Sigmoid colon (tissue), 6 donors: ENCODE measurements at regions not wholly inside any gene's neighbourhood (a gene's known extent, or its start where the extent isn't known, plus 50 kb on each side); places are given as distances from the start of the nearest gene placed in this dataset.

Source experiments
- DNase-seq: peaks from one replicate; pipeline ENCODE4 v3.0.0-alpha.2; 2019
- H3K27ac ChIP-seq, 4 donors: fragments of 200-600 bp; sonication (generic); one replicate each; pipeline ENCODE4 v1.5.1; 2016 to 2019; ENCODE audit warnings: mild to moderate bottlenecking in 1 of 4
- H3K27me3 ChIP-seq, 3 donors: fragments of 200-600 bp; sonication (generic); one replicate each; pipeline ENCODE4 v1.5.1; 2019; ENCODE audit warnings: mild to moderate bottlenecking in 1 of 3
- H3K36me3 ChIP-seq, 4 donors: fragments of 200-600 bp; sonication (generic); one replicate each; pipeline ENCODE4 v1.5.1; 2016 to 2019
- H3K4me1 ChIP-seq, 4 donors: fragments of 200-600 bp; sonication (generic); one replicate each; pipeline ENCODE4 v1.5.1; 2017 to 2019
- H3K4me3 ChIP-seq, 4 donors: fragments of 200-600 bp; sonication (generic); one replicate each; pipeline ENCODE4 v1.5.1; 2017 to 2019; ENCODE audit warnings: mild to moderate bottlenecking in 2 of 4, moderate library complexity in 1 of 4
- H3K9me3 ChIP-seq, 4 donors: fragments of 200-600 bp in 3 of 4; sonication (generic) in 3 of 4; one replicate each; pipeline versions ENCODE4 v1.5.1 to v1.6.1; 2013 to 2019
- EP300 ChIP-seq, 4 donors: sonication (generic); formaldehyde crosslinking; IDR thresholded peaks; one replicate each; pipeline ENCODE4 v1.6.1; 2017; ENCODE audit warnings: antibody characterized with exemption in 4 of 4
- POLR2A ChIP-seq, 2 donors: fragments of 450-650 bp; IDR thresholded peaks; one replicate each; pipeline ENCODE4 v1.6.1; 2016; ENCODE audit warnings: antibody characterized with exemption in 2 of 2, mild to moderate bottlenecking in 2 of 2, moderate library complexity in 2 of 2
- POLR2AphosphoS5 ChIP-seq, 4 donors: sonication (generic); formaldehyde crosslinking; IDR thresholded peaks; one replicate each; pipeline ENCODE4 v1.6.1; 2017; ENCODE audit warnings: antibody characterized with exemption in 4 of 4
- WGBS, 2 donors: extraction: QIAGEN DNeasy Blood & Tissue Kit; methylation state at CpG; one replicate each; pipeline ENCODE4 v1.1.7; 2013; 5-methylcytosine and 5-hydroxymethylcytosine counted together
- intact Hi-C: fragments of 100-400 bp; cut with DNase I; formaldehyde crosslinking; loops from one replicate; pipeline ENCODE4 v1.15.1; 2023
- TF ChIP-seq, protein P1 (sequence below), 4 experiments: fragments of 450-650 bp in 3 of 4; fragments of 200-600 bp in 1 of 4; IDR thresholded peaks; one replicate each; pipeline ENCODE4 v1.5.1; 2016 to 2019; ENCODE audit warnings: antibody characterized with exemption in 4 of 4, mild to moderate bottlenecking in 3 of 4, moderate library complexity in 2 of 4
- donor health status: healthy with polysubstance abuse.
- donor health status: healthy.

GRCh38 chr2:118351796-118352195 is 263.5 kb downstream of the INSIG2 start:
- intact Hi-C loops, result no loop called here
- whole genome bisulfite sequencing, 2 donors, result 66 to 71% methylated on average over 2 of the region's 2 CpGs

DNA sequence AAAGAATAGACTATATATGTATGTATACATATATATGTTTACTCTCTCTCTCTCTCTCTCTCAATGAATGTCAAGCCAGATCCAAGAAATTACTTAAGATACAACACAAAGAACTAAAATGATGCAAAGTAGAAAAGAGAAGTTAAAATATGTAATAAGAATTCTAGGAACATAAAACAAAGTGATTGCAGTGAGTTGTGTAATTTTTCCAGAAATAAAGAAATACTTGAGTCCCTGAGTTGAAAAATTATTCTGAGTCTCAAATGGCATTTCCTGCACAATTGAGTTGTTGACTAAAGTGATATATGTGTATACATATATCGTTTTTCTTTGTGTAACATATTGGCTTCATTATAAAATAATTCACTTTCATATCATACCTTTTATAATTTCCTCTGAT is 262.4 kb downstream of the INSIG2 start:
- Histone ChIP-seq H3K9me3 (no peaks in the 10 kb centered on the region), H3K36me3 (no peaks in the 10 kb centered on the region), H3K4me1 (no peaks in the 10 kb centered on the region), H3K27ac (no peak overlapping the region), H3K4me3 (no peak overlapping the region), H3K27me3 (no peaks in the 10 kb centered on the region)
- WGBS, 2 donors, result 55 to 64% methylated on average over 1 of the region's 1 CpG
- DNase-seq, result no peak
- TF ChIP-seq POLR2A (IDR thresholded peaks at IDR 0.05), result no peak
- TF ChIP-seq EP300 (IDR thresholded peaks at IDR 0.05), result no peak
- no peak for TF ChIP-seq POLR2AphosphoS5 (IDR thresholded peaks at IDR 0.05)
- TF ChIP-seq, protein P1, sequence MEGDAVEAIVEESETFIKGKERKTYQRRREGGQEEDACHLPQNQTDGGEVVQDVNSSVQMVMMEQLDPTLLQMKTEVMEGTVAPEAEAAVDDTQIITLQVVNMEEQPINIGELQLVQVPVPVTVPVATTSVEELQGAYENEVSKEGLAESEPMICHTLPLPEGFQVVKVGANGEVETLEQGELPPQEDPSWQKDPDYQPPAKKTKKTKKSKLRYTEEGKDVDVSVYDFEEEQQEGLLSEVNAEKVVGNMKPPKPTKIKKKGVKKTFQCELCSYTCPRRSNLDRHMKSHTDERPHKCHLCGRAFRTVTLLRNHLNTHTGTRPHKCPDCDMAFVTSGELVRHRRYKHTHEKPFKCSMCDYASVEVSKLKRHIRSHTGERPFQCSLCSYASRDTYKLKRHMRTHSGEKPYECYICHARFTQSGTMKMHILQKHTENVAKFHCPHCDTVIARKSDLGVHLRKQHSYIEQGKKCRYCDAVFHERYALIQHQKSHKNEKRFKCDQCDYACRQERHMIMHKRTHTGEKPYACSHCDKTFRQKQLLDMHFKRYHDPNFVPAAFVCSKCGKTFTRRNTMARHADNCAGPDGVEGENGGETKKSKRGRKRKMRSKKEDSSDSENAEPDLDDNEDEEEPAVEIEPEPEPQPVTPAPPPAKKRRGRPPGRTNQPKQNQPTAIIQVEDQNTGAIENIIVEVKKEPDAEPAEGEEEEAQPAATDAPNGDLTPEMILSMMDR (IDR thresholded peaks at IDR 0.05), result no peak
- intact Hi-C loops, result no loop called here

More at GRCh38 chr2:118351796-118352195, 263.5 kb downstream of the INSIG2 start:
- TF ChIP-seq, protein P1 (IDR thresholded peaks at IDR 0.05), result no peak
- TF ChIP-seq POLR2AphosphoS5 (IDR thresholded peaks at IDR 0.05) (no peak), EP300 (IDR thresholded peaks at IDR 0.05) (no peak), POLR2A (IDR thresholded peaks at IDR 0.05) (no peak)
- Histone ChIP-seq H3K4me3 (no peak overlapping the region), H3K4me1 (no peaks in the 10 kb centered on the region), H3K27me3 (no peaks in the 10 kb centered on the region), H3K9me3 (no peaks in the 10 kb centered on the region), H3K36me3 (no peaks in the 10 kb centered on the region), H3K27ac (no peak overlapping the region)
- no peak for DNase-seq

GRCh38 chr2:118349365-118349764 is 261.1 kb downstream of the INSIG2 start:
- H3K4me1 ChIP-seq, result no peaks in the 10 kb centered on the region
- no peak for DNase-seq
- TF ChIP-seq, protein P1 (IDR thresholded peaks at IDR 0.05), result no peak
- TF ChIP-seq POLR2A (IDR thresholded peaks at IDR 0.05), result no peak
- TF ChIP-seq EP300 (IDR thresholded peaks at IDR 0.05), result no peak
- TF ChIP-seq POLR2AphosphoS5 (IDR thresholded peaks at IDR 0.05), result no peak
- no peak overlapping the region for H3K4me3 ChIP-seq
- WGBS, 2 donors, result 78 to 89% methylated on average over 2 of the region's 2 CpGs
- no peaks in the 10 kb centered on the region for H3K9me3 ChIP-seq
- intact Hi-C loops, result no loop called here
- no peak overlapping the region for H3K27ac ChIP-seq
- H3K36me3 ChIP-seq, result no peaks in the 10 kb centered on the region
- H3K27me3 ChIP-seq, result no peaks in the 10 kb centered on the region

DNA sequence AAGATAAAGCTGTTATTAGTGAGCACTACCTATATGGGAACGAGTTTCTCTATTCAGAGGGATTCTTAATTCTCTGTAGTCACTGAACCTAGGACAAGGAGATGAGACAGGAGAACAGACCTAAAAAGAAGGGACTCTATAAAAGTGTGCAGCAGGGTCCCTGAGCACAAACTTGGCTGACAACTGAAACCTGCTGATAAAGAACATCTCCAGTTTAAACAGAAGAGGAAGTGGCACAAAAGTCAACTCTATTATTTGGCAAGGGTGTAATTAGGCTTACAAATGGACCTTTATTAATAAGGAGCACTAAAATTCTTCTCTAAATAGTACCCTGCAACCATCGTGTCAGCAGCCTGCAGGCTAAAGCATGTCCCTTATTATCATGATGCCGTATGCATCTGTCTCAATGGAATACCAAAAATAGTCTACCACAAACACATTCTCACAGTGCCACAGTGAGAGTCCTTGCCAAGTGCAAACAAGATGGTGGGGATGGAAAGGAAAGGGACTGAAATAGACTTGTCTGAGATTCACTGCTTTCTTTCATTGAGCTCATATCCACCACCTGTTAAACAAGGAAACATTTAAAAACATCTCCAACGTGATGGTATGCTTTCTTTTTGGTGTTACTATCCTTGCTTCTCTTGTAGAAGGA is 260.2 kb downstream of the INSIG2 start:
- WGBS, 2 donors, result 63 to 72% methylated on average over 4 of the region's 4 CpGs
- intact Hi-C loops, result no loop called here
- Histone ChIP-seq H3K36me3 (no peaks in the 10 kb centered on the region), H3K27ac (no peak overlapping the region), H3K4me1 (no peaks in the 10 kb centered on the region), H3K9me3 (no peaks in the 10 kb centered on the region), H3K4me3 (no peak overlapping the region), H3K27me3 (no peaks in the 10 kb centered on the region)
- TF ChIP-seq, protein P1 (IDR thresholded peaks at IDR 0.05), result no peak
- TF ChIP-seq EP300 (IDR thresholded peaks at IDR 0.05), result no peak
- TF ChIP-seq POLR2A (IDR thresholded peaks at IDR 0.05), result no peak
- TF ChIP-seq POLR2AphosphoS5 (IDR thresholded peaks at IDR 0.05), result no peak
- DNase-seq, result no peak

DNA sequence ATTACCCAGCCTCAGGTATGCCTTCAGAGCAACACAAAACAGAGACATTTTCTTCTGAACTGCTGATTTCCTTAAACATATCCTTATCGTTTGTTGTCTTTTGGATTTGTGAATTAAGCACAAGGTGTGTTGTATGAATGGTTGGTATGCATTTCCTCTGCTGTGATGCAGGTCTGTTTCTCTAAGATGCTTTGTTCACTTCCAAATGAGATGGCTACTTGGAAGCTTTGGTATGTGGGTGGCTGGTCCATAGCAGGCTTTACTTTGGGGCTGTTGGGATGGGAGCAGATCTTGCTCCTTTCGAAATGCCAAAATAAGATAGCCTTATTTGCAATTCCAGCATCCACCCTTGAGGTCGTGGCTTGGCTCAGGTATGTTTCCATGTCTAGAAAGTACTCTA is 257.2 kb downstream of the INSIG2 start:
- 72 to 74% methylated on average over 3 of the region's 3 CpGs for WGBS, 2 donors
- Histone ChIP-seq H3K27me3 (no peaks in the 10 kb centered on the region), H3K4me3 (no peak overlapping the region), H3K4me1 (no peaks in the 10 kb centered on the region), H3K9me3 (no peaks in the 10 kb centered on the region), H3K36me3 (no peaks in the 10 kb centered on the region), H3K27ac (no peak overlapping the region)
- intact Hi-C loops, result no loop called here
- TF ChIP-seq POLR2AphosphoS5 (IDR thresholded peaks at IDR 0.05) (no peak), POLR2A (IDR thresholded peaks at IDR 0.05) (no peak), EP300 (IDR thresholded peaks at IDR 0.05) (no peak)
- TF ChIP-seq, protein P1 (IDR thresholded peaks at IDR 0.05), result no peak
- no peak for DNase-seq
